HG02885 (cell line): ENCODE measurements at regions not wholly inside any gene's neighbourhood (a gene's known extent, or its start where the extent isn't known, plus 50 kb on each side); places are given as distances from the start of the nearest gene placed in this dataset.

Source experiments
- ATAC-seq: cut with Tn5 transposase; IDR thresholded peaks from one replicate; pipeline ENCODE4 v1.9.1; 2021; ENCODE audit warnings: mild to moderate bottlenecking; ENCODE audit not compliant: unreplicated experiment, poor library complexity

- ATAC-seq = no peak
Observed at GRCh38 chr18:42258301-42258965, 303.4 kb downstream of the PIK3C3 start.

- ATAC-seq = no peak
Observed at GRCh38 chr18:42261731-42262130, 306.7 kb downstream of the PIK3C3 start.

- no peak for ATAC-seq
Observed at GRCh38 chr18:42264497-42264896, 309.5 kb downstream of the PIK3C3 start.

GRCh38 chr18:42268186-42268725 is 313.2 kb downstream of the PIK3C3 start:
- ATAC-seq = no peak

- no peak for ATAC-seq
Observed at GRCh38 chr18:42268798-42269197, 313.8 kb downstream of the PIK3C3 start.

GRCh38 chr18:42271647-42272414 is 316.8 kb downstream of the PIK3C3 start:
- no peak for ATAC-seq

GRCh38 chr18:42274488-42275137 is 319.6 kb downstream of the PIK3C3 start:
- ATAC-seq = peak; percentile 55

- no peak for ATAC-seq
Observed at GRCh38 chr18:42275138-42275535, 320.1 kb downstream of the PIK3C3 start.

- ATAC-seq = no peak
Observed at GRCh38 chr18:42275949-42276730, 321.1 kb downstream of the PIK3C3 start.

GRCh38 chr18:42281124-42281523 is 326.1 kb downstream of the PIK3C3 start:
- no peak for ATAC-seq

GRCh38 chr18:42281851-42282250 is 326.8 kb downstream of the PIK3C3 start:
- ATAC-seq = no peak

- no peak for ATAC-seq
Observed at GRCh38 chr18:42287047-42287446, 332.0 kb downstream of the PIK3C3 start.

- no peak for ATAC-seq
Observed at GRCh38 chr18:42288129-42288528, 333.1 kb downstream of the PIK3C3 start.

- ATAC-seq = no peak
Observed at GRCh38 chr18:42289526-42289925, 334.5 kb downstream of the PIK3C3 start.

GRCh38 chr18:42290318-42291307 is 335.6 kb downstream of the PIK3C3 start:
- no peak for ATAC-seq

- no peak for ATAC-seq
Observed at GRCh38 chr18:42292654-42293053, 337.6 kb downstream of the PIK3C3 start.

GRCh38 chr18:42296192-42296591 is 341.2 kb downstream of the PIK3C3 start:
- no peak for ATAC-seq

- ATAC-seq = no peak
Observed at GRCh38 chr18:42296723-42297122, 341.7 kb downstream of the PIK3C3 start.
